DOHH2 (cell line): ENCODE measurements at regions not wholly inside any gene's neighbourhood (a gene's known extent, or its start where the extent isn't known, plus 50 kb on each side); places are given as distances from the start of the nearest gene placed in this dataset.

Source experiments
- EZH2phosphoT487 ChIP-seq: fragments of 200-600 bp; sonication (generic); IDR thresholded peaks from 2 replicates; pipeline ENCODE4 v1.6.1; 2017; ENCODE audit warnings: borderline replicate concordance, mild to moderate bottlenecking, antibody characterized with exemption, low read length, moderate library complexity, mixed read lengths
- TF ChIP-seq, protein P1 (sequence below): fragments of 200-600 bp; sonication (generic); IDR thresholded peaks from one replicate; pipeline ENCODE4 v1.5.1; 2014; ENCODE audit warnings: antibody characterized with exemption, mild to moderate bottlenecking, low read depth, low read length; ENCODE audit not compliant: poor library complexity, severe bottlenecking

DNA sequence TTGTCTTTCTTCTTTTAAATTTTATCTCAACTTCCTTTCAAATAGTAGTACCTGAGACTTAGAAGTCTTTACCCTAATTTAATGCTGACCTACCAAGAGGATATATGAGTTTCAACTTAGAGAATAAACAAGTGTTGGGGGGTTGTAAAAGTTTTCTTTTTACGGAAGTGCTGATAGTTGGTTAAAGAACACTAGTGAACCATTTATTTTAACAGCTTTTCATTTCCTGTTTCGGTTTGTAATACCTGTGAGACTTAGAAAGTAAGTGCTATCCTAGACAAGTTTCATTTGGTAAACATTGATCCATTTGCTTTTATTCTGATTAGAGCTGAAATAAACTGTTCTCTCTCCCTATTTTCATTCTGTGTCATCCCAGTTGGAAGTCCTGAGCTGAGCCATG, 683.1 kb upstream of the SORCS1 start:
- TF ChIP-seq, protein P1, sequence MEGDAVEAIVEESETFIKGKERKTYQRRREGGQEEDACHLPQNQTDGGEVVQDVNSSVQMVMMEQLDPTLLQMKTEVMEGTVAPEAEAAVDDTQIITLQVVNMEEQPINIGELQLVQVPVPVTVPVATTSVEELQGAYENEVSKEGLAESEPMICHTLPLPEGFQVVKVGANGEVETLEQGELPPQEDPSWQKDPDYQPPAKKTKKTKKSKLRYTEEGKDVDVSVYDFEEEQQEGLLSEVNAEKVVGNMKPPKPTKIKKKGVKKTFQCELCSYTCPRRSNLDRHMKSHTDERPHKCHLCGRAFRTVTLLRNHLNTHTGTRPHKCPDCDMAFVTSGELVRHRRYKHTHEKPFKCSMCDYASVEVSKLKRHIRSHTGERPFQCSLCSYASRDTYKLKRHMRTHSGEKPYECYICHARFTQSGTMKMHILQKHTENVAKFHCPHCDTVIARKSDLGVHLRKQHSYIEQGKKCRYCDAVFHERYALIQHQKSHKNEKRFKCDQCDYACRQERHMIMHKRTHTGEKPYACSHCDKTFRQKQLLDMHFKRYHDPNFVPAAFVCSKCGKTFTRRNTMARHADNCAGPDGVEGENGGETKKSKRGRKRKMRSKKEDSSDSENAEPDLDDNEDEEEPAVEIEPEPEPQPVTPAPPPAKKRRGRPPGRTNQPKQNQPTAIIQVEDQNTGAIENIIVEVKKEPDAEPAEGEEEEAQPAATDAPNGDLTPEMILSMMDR, result no peak
- no peak for TF ChIP-seq EZH2phosphoT487
